IMR-90 (cell line): ENCODE measurements at regions not wholly inside any gene's neighbourhood (a gene's known extent, or its start where the extent isn't known, plus 50 kb on each side); places are given as distances from the start of the nearest gene placed in this dataset.

Experiments used
- CEBPB ChIP-seq: IDR thresholded peaks from 2 replicates; pipeline ENCODE4 v1.6.1; 2012; ENCODE audit warnings: low read depth, low read length, improper control_type of control experiment
- CHD1 ChIP-seq: IDR thresholded peaks from 2 replicates; pipeline ENCODE4 v1.6.1; 2012; ENCODE audit warnings: low read depth, low read length, improper control_type of control experiment
- CTCF ChIP-seq: conservative IDR thresholded peaks from 2 replicates; pipeline ENCODE4 v1.5.1; 2012; ENCODE audit warnings: mild to moderate bottlenecking, low read depth, low read length, improper control_type of control experiment
- FOS ChIP-seq: fragments of 150-350 bp; IDR thresholded peaks from 2 replicates; pipeline ENCODE4 v1.6.1; 2016; ENCODE audit warnings: low read depth, low read length
- MXI1 ChIP-seq: IDR thresholded peaks from 2 replicates; pipeline ENCODE4 v1.6.1; 2012; ENCODE audit warnings: low read depth, mild to moderate bottlenecking, low read length, moderate library complexity, borderline replicate concordance
- NFE2L2 ChIP-seq: fragments of 150-350 bp; IDR thresholded peaks from 2 replicates; pipeline ENCODE4 v1.6.1; 2016; ENCODE audit warnings: low read depth, mild to moderate bottlenecking, low read length
- POLR2A ChIP-seq: IDR thresholded peaks from 2 replicates; pipeline ENCODE4 v1.6.1; 2012; ENCODE audit warnings: mild to moderate bottlenecking, low read depth, low read length
- RAD21 ChIP-seq: IDR thresholded peaks from 2 replicates; pipeline ENCODE4 v1.6.1; 2012; ENCODE audit warnings: low read length, improper control_type of control experiment
- RCOR1 ChIP-seq: IDR thresholded peaks from 2 replicates; pipeline ENCODE4 v1.6.1; 2012; ENCODE audit warnings: mild to moderate bottlenecking, low read length, improper control_type of control experiment; ENCODE audit not compliant: insufficient replicate concordance
- RFX5 ChIP-seq: IDR thresholded peaks from 2 replicates; pipeline ENCODE4 v1.8.0; 2012; ENCODE audit warnings: low read depth, mild to moderate bottlenecking, low read length, moderate library complexity
- USF2 ChIP-seq: fragments of 150-350 bp; IDR thresholded peaks from 2 replicates; pipeline ENCODE4 v1.6.1; 2017; ENCODE audit warnings: mild to moderate bottlenecking, antibody characterized with exemption, low read length, low read depth

- TF ChIP-seq CTCF (no peak), POLR2A (no peak), MXI1 (no peak), USF2 (no peak), FOS (no peak), CEBPB (no peak), RFX5 (no peak), RCOR1 (no peak), NFE2L2 (no peak), RAD21 (no peak), CHD1 (no peak)
Measured at GRCh38 chr6:7671076-7671475, 54.8 kb upstream of the BMP6 start.
